GM23338 (cell line): ENCODE measurements at regions not wholly inside any gene's neighbourhood (a gene's known extent, or its start where the extent isn't known, plus 50 kb on each side); places are given as distances from the start of the nearest gene placed in this dataset.

ENCODE experiments used
- ATAC-seq: fragments of 200-7000 bp; cut with Tn5 transposase; 3 replicates; pipeline ENCODE4 v1.9.1; 2020
- DNase-seq: peaks from one replicate; pipeline ENCODE4 v3.0.0-alpha.2; 2015; ENCODE audit warnings: low spot score
- H2AFZ ChIP-seq: fragments of 200-600 bp; sonication (generic); 2 replicates; pipeline ENCODE4 v1.8.0; 2016; ENCODE audit warnings: antibody characterized with exemption, mild to moderate bottlenecking, moderate library complexity
- H3F3A ChIP-seq: fragments of 200-600 bp; sonication (generic); replicated peaks from 2 replicates; pipeline ENCODE4 v1.8.0; 2017; ENCODE audit warnings: antibody characterized with exemption, mixed run types, low read depth
- H3K27ac ChIP-seq: fragments of 200-600 bp; sonication (generic); 2 replicates; pipeline ENCODE4 v1.6.1; 2016; ENCODE audit warnings: low read depth
- H3K27me3 ChIP-seq: fragments of 200-600 bp; sonication (generic); 2 replicates; pipeline ENCODE4 v1.8.0; 2016; ENCODE audit warnings: mild to moderate bottlenecking, mixed run types, moderate library complexity; ENCODE audit not compliant: insufficient read depth
- H3K36me3 ChIP-seq: fragments of 200-600 bp; sonication (generic); 2 replicates; pipeline ENCODE4 v1.8.0; 2016; ENCODE audit warnings: mild to moderate bottlenecking; ENCODE audit not compliant: insufficient read depth
- H3K4me1 ChIP-seq: fragments of 200-600 bp; sonication (generic); 2 replicates; pipeline ENCODE4 v1.8.0; 2016; ENCODE audit warnings: mild to moderate bottlenecking, moderate library complexity; ENCODE audit not compliant: insufficient read depth
- H3K4me2 ChIP-seq: fragments of 200-600 bp; sonication (generic); 2 replicates; pipeline ENCODE4 v1.7.1; 2017; ENCODE audit warnings: mixed run types
- H3K4me3 ChIP-seq: fragments of 200-600 bp; sonication (generic); 2 replicates; pipeline ENCODE4 v1.6.1; 2016; ENCODE audit warnings: mixed run types
- H3K79me2 ChIP-seq: fragments of 200-600 bp; sonication (generic); replicated peaks from 2 replicates; pipeline ENCODE4 v1.8.0; 2017; ENCODE audit warnings: mild to moderate bottlenecking; ENCODE audit not compliant: insufficient read depth
- H3K9me2 ChIP-seq: fragments of 200-600 bp; sonication (generic); 2 replicates; pipeline ENCODE4 v1.8.0; 2017; ENCODE audit not compliant: insufficient read depth
- H4K20me1 ChIP-seq: fragments of 200-600 bp; sonication (generic); replicated peaks from 2 replicates; pipeline ENCODE4 v1.8.0; 2017; ENCODE audit warnings: mild to moderate bottlenecking; ENCODE audit not compliant: insufficient read depth
- H3K27ac Mint-ChIP-seq: 2 replicates; pipeline ENCODE4 v1.8.0; 2020; ENCODE audit warnings: inconsistent platforms, mild to moderate bottlenecking, moderate library complexity, mixed read lengths
- H3K27me3 Mint-ChIP-seq: 3 replicates; pipeline ENCODE4 v1.8.0; 2022; ENCODE audit warnings: low read depth, mild to moderate bottlenecking, moderate library complexity, mixed read lengths, inconsistent platforms; ENCODE audit not compliant: insufficient read depth, poor library complexity
- H3K36me3 Mint-ChIP-seq: 3 replicates; pipeline ENCODE4 v1.8.0; 2021; ENCODE audit warnings: low read depth, mild to moderate bottlenecking, inconsistent platforms, moderate library complexity, mixed read lengths
- H3K4me1 Mint-ChIP-seq: 3 replicates; pipeline ENCODE4 v1.8.0; 2020; ENCODE audit warnings: mild to moderate bottlenecking, inconsistent platforms, mixed read lengths
- H3K4me3 Mint-ChIP-seq: 3 replicates; pipeline ENCODE4 v1.8.0; 2021; ENCODE audit warnings: moderate library complexity, mild to moderate bottlenecking, inconsistent platforms, mixed read lengths
- H3K9me3 Mint-ChIP-seq: 3 replicates; pipeline ENCODE4 v1.8.0; 2020; ENCODE audit warnings: moderate library complexity, mild to moderate bottlenecking, inconsistent platforms, mixed read lengths
- CREB1 ChIP-seq: fragments of 250-450 bp; sonication (Bioruptor Pico); IDR thresholded peaks from 2 replicates; pipeline ENCODE4 v1.5.0; 2020; ENCODE audit warnings: low read depth, mild to moderate bottlenecking, moderate library complexity
- EZH2 ChIP-seq: fragments of 200-600 bp; sonication (generic); IDR thresholded peaks from one replicate; pipeline ENCODE4 v1.8.0; 2017; ENCODE audit warnings: antibody characterized with exemption, mild to moderate bottlenecking, low read depth; ENCODE audit not compliant: unreplicated experiment
- EZH2phosphoT487 ChIP-seq: fragments of 200-600 bp; sonication (generic); IDR thresholded peaks from one replicate; pipeline ENCODE4 v1.8.1; 2018; ENCODE audit warnings: antibody characterized with exemption; ENCODE audit not compliant: unreplicated experiment
- JUNB ChIP-seq: IDR thresholded peaks from one replicate; pipeline ENCODE4 v1.6.1; 2016; ENCODE audit warnings: antibody characterized with exemption; ENCODE audit not compliant: unreplicated experiment
- NANOG ChIP-seq: IDR thresholded peaks from 2 replicates; pipeline ENCODE4 v1.6.1; 2016; ENCODE audit warnings: antibody characterized with exemption, borderline replicate concordance
- ZNF114 ChIP-seq: fragments of 250-450 bp; sonication (Bioruptor Pico); IDR thresholded peaks from 2 replicates; pipeline ENCODE4 v1.5.0; 2020; ENCODE audit warnings: mild to moderate bottlenecking, moderate library complexity
- ZNF331 ChIP-seq: fragments of 250-450 bp; sonication (Bioruptor Pico); IDR thresholded peaks from 2 replicates; pipeline ENCODE4 v1.5.0; 2020; ENCODE audit warnings: low read depth, mild to moderate bottlenecking, moderate library complexity
- TF ChIP-seq, protein P1 (sequence below): IDR thresholded peaks from one replicate; pipeline ENCODE4 v1.6.1; 2018; ENCODE audit warnings: antibody characterized with exemption; ENCODE audit not compliant: unreplicated experiment
- TF ChIP-seq, protein P2 (sequence below), 2 experiments: fragments of 200-600 bp in 1 of 2; sonication (generic) in 1 of 2; conservative IDR thresholded peaks; 2 replicates each; pipeline versions ENCODE4 v1.5.1 to v1.6.1; 2016 to 2017; ENCODE audit warnings: antibody characterized with exemption in 2 of 2, low read depth in 2 of 2, mild to moderate bottlenecking in 2 of 2, moderate library complexity in 1 of 2

GRCh38 chr5:106094204-106094607, 1576.5 kb downstream of the EFNA5 start:
- H3K27ac Mint-ChIP-seq, result no peak overlapping the region
- H3K27ac ChIP-seq, result no peak overlapping the region
- H4K20me1 ChIP-seq, result no peaks in the 10 kb centered on the region
- H3K4me3 ChIP-seq, result no peak overlapping the region
- no peak overlapping the region for H2AFZ ChIP-seq
- H3K4me1 Mint-ChIP-seq, result peaks cover 8% of the 10 kb centered on the region; the same call in 2 of the 3 replicates
- H3K9me3 Mint-ChIP-seq, result no peaks in the 10 kb centered on the region
- DNase-seq (no peak), ATAC-seq (no peak)
- no peaks in the 10 kb centered on the region for H3K9me2 ChIP-seq
- no peaks in the 10 kb centered on the region; the same call in 1 of the 3 replicates for H3K36me3 Mint-ChIP-seq
- no peak overlapping the region for H3K4me2 ChIP-seq
- H3K27me3 ChIP-seq, result no peaks in the 10 kb centered on the region
- no peak overlapping the region for H3K4me3 Mint-ChIP-seq
- H3K27me3 Mint-ChIP-seq, result no peaks in the 10 kb centered on the region
- no peaks in the 10 kb centered on the region for H3K79me2 ChIP-seq
- no peaks in the 10 kb centered on the region for H3K36me3 ChIP-seq
- no peaks in the 10 kb centered on the region for H3F3A ChIP-seq
- no peak for TF ChIP-seq ZNF331 (CRISPR knock-in tag)
- H3K4me1 ChIP-seq, result peaks cover 8% of the 10 kb centered on the region

DNA sequence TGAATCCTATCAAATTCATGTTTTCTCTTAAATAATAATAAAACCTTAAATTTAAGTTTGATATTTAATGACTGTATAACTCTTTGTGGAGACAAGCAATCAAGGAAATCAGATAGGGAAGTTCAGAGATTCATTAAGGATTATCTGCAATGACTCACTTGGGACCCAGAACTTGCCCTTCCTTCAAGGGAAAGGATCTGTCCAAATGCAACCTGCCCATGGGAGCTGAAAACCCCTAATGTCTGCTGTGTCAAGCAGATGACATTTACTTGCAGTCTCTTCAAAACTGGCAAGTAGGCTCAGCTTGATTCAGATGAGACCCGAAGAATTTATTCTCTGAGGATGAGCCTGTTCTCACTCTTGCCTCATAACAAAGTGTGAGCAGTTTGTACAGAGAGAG, 1577.6 kb downstream of the EFNA5 start:
- Histone ChIP-seq H3K36me3 (no peaks in the 10 kb centered on the region), H2AFZ (no peak overlapping the region), H4K20me1 (no peaks in the 10 kb centered on the region), H3K9me2 (no peaks in the 10 kb centered on the region), H3F3A (no peaks in the 10 kb centered on the region), H3K27ac (no peak overlapping the region), H3K27me3 (no peaks in the 10 kb centered on the region), H3K79me2 (no peaks in the 10 kb centered on the region), H3K4me2 (no peak overlapping the region), H3K4me1 (peaks cover 8% of the 10 kb centered on the region), H3K4me3 (no peak overlapping the region)
- Mint-ChIP-seq H3K27ac (no peak overlapping the region), H3K9me3 (no peaks in the 10 kb centered on the region), H3K27me3 (peaks cover 1% of the 10 kb centered on the region), H3K36me3 (no peaks in the 10 kb centered on the region; the same call in 2 of the 3 replicates), H3K4me1 (peaks cover 10% of the 10 kb centered on the region; the same call in 2 of the 3 replicates), H3K4me3 (no peak overlapping the region)
- no peak for TF ChIP-seq ZNF331 (CRISPR knock-in tag)
- TF ChIP-seq, protein P1, sequence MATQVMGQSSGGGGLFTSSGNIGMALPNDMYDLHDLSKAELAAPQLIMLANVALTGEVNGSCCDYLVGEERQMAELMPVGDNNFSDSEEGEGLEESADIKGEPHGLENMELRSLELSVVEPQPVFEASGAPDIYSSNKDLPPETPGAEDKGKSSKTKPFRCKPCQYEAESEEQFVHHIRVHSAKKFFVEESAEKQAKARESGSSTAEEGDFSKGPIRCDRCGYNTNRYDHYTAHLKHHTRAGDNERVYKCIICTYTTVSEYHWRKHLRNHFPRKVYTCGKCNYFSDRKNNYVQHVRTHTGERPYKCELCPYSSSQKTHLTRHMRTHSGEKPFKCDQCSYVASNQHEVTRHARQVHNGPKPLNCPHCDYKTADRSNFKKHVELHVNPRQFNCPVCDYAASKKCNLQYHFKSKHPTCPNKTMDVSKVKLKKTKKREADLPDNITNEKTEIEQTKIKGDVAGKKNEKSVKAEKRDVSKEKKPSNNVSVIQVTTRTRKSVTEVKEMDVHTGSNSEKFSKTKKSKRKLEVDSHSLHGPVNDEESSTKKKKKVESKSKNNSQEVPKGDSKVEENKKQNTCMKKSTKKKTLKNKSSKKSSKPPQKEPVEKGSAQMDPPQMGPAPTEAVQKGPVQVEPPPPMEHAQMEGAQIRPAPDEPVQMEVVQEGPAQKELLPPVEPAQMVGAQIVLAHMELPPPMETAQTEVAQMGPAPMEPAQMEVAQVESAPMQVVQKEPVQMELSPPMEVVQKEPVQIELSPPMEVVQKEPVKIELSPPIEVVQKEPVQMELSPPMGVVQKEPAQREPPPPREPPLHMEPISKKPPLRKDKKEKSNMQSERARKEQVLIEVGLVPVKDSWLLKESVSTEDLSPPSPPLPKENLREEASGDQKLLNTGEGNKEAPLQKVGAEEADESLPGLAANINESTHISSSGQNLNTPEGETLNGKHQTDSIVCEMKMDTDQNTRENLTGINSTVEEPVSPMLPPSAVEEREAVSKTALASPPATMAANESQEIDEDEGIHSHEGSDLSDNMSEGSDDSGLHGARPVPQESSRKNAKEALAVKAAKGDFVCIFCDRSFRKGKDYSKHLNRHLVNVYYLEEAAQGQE, result no peak
- TF ChIP-seq JUNB, result no peak
- no peak for TF ChIP-seq NANOG
- no peak for TF ChIP-seq EZH2phosphoT487
- ATAC-seq (no peak), DNase-seq (no peak)

- ATAC-seq, result no peak
- Mint-ChIP-seq H3K36me3 (no peaks in the 10 kb centered on the region; the same call in 2 of the 3 replicates), H3K4me1 (peaks cover 10% of the 10 kb centered on the region; the same call in 2 of the 3 replicates), H3K27me3 (peaks cover 1% of the 10 kb centered on the region), H3K9me3 (no peaks in the 10 kb centered on the region), H3K27ac (no peak overlapping the region), H3K4me3 (no peak overlapping the region)
- no peak for TF ChIP-seq CREB1
- no peak for TF ChIP-seq JUNB
- no peak for TF ChIP-seq ZNF114
- no peak for TF ChIP-seq EZH2
- TF ChIP-seq, protein P2, sequence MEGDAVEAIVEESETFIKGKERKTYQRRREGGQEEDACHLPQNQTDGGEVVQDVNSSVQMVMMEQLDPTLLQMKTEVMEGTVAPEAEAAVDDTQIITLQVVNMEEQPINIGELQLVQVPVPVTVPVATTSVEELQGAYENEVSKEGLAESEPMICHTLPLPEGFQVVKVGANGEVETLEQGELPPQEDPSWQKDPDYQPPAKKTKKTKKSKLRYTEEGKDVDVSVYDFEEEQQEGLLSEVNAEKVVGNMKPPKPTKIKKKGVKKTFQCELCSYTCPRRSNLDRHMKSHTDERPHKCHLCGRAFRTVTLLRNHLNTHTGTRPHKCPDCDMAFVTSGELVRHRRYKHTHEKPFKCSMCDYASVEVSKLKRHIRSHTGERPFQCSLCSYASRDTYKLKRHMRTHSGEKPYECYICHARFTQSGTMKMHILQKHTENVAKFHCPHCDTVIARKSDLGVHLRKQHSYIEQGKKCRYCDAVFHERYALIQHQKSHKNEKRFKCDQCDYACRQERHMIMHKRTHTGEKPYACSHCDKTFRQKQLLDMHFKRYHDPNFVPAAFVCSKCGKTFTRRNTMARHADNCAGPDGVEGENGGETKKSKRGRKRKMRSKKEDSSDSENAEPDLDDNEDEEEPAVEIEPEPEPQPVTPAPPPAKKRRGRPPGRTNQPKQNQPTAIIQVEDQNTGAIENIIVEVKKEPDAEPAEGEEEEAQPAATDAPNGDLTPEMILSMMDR (conservative IDR thresholded peaks at IDR 0.05; ENCODE audit: low read depth in 2 of 2), result no peak
- no peak for TF ChIP-seq ZNF331 (CRISPR knock-in tag)
- H4K20me1 ChIP-seq, result no peaks in the 10 kb centered on the region
- H3F3A ChIP-seq, result no peaks in the 10 kb centered on the region
- DNase-seq, result no peak
- no peaks in the 10 kb centered on the region for H3K27me3 ChIP-seq
- H3K79me2 ChIP-seq, result no peaks in the 10 kb centered on the region
- no peaks in the 10 kb centered on the region for H3K9me2 ChIP-seq
- H3K4me3 ChIP-seq, result no peak overlapping the region
- H3K36me3 ChIP-seq, result no peaks in the 10 kb centered on the region
- no peak overlapping the region for H3K27ac ChIP-seq
- peak overlapping the region; percentile 61; the same call in 1 of the 2 replicates for H2AFZ ChIP-seq
- peaks cover 10% of the 10 kb centered on the region for H3K4me1 ChIP-seq
- H3K4me2 ChIP-seq, result no peak overlapping the region
These were observed 1578.3 kb downstream of the EFNA5 start for GRCh38 chr5:106092455-106092854.
